ENCODE measurements at regions not wholly inside any gene's neighbourhood (a gene's known extent, or its start where the extent isn't known, plus 50 kb on each side); places are given as distances from the start of the nearest gene placed in this dataset.

- TF ChIP-seq YY1 (IDR thresholded peaks at IDR 0.05; ENCODE audit: insufficient read depth, insufficient read length), result no peak
- TF ChIP-seq ZNF274 (IDR thresholded peaks at IDR 0.05; ENCODE audit: low read depth, low read length), result no peak
- TF ChIP-seq SUZ12 (IDR thresholded peaks at IDR 0.05; ENCODE audit: extremely low read depth, insufficient read depth, insufficient read length), result no peak
These were observed 343.8 kb downstream of the RBM26 start for GRCh38 chr13:79062291-79062690.
